Parathyroid adenoma (tissue), 2 donors: ENCODE measurements at regions not wholly inside any gene's neighbourhood (a gene's known extent, or its start where the extent isn't known, plus 50 kb on each side); places are given as distances from the start of the nearest gene placed in this dataset.

Source experiments
- H2AFZ ChIP-seq: fragments of 300-600 bp; sonication (generic); one replicate; pipeline ENCODE4 v1.7.0; 2017; ENCODE audit warnings: antibody characterized with exemption, mild to moderate bottlenecking
- H3K27ac ChIP-seq: fragments of 300-600 bp; sonication (generic); one replicate; pipeline ENCODE4 v1.7.0; 2017
- H3K27me3 ChIP-seq: fragments of 300-600 bp; sonication (generic); one replicate; pipeline ENCODE4 v1.7.0; 2017; ENCODE audit warnings: low read length; ENCODE audit not compliant: control insufficient read depth, insufficient read depth
- H3K36me3 ChIP-seq: fragments of 300-600 bp; sonication (generic); one replicate; pipeline ENCODE4 v1.7.0; 2017; ENCODE audit warnings: low read length; ENCODE audit not compliant: control insufficient read depth, insufficient read depth
- H3K4me1 ChIP-seq: fragments of 300-600 bp; sonication (generic); one replicate; pipeline ENCODE4 v1.7.0; 2017; ENCODE audit warnings: control low read depth
- H3K4me2 ChIP-seq: fragments of 300-600 bp; sonication (generic); one replicate; pipeline ENCODE4 v1.7.0; 2017; ENCODE audit warnings: low read length
- H3K4me3 ChIP-seq: fragments of 300-600 bp; sonication (generic); one replicate; pipeline ENCODE4 v1.7.0; 2017; ENCODE audit warnings: low read depth, low read length
- H3K79me2 ChIP-seq: fragments of 300-600 bp; sonication (generic); one replicate; pipeline ENCODE4 v1.7.0; 2017; ENCODE audit warnings: control low read depth
- H3K9ac ChIP-seq: fragments of 300-600 bp; sonication (generic); one replicate; pipeline ENCODE4 v1.7.0; 2017; ENCODE audit warnings: mild to moderate bottlenecking
- H3K9me3 ChIP-seq: fragments of 300-600 bp; sonication (generic); one replicate; pipeline ENCODE4 v1.7.0; 2017; ENCODE audit warnings: low read length; ENCODE audit not compliant: control insufficient read depth
- TF ChIP-seq, protein P1 (sequence below): fragments of 300-600 bp; sonication (generic); IDR thresholded peaks from one replicate; pipeline ENCODE4 v1.7.0; 2017; ENCODE audit warnings: antibody characterized with exemption, mild to moderate bottlenecking
- donor health status: primary hyperparathyroidism.

DNA sequence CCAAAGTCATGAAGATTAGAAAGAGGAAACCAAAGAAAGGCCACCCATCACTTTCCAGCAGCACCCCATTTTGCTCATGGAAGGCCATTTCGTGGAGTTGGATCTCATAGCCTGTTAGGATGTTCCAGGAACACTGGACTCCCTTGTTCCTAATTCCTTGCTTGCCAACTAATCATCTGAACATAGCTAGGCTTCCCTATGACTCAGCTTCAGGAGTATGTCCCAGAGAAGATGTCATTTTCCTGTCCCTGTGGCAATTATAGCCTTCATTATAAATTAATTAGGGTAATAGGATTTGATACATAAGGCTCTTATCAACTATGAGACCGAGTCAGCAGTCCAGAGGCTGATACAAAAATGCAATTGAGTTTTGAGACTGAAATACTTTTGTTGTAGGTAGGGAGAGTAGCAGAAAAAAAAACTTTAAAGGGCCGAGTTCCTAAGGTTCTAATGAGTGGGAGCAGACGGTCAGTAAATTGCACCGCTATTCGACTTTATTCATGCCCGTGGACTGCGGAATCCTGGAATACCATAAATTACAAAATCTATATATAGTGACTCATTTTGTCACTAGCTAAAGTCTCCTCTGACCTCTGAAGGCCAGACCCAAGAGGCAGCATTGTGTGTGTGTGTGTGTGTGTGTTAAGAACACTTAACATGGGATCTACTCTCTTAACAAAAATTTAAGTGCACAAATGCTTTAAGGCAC, 311.8 kb downstream of the FBXO15 start:
- Histone ChIP-seq H3K4me2 (no peak overlapping the region), H3K27me3 (no peaks in the 10 kb centered on the region), H2AFZ (no peak overlapping the region), H3K27ac (no peak overlapping the region), H3K79me2 (no peaks in the 10 kb centered on the region), H3K4me1 (no peaks in the 10 kb centered on the region), H3K9ac (no peak overlapping the region), H3K4me3 (no peak overlapping the region), H3K9me3 (no peaks in the 10 kb centered on the region), H3K36me3 (no peaks in the 10 kb centered on the region)
- TF ChIP-seq, protein P1, sequence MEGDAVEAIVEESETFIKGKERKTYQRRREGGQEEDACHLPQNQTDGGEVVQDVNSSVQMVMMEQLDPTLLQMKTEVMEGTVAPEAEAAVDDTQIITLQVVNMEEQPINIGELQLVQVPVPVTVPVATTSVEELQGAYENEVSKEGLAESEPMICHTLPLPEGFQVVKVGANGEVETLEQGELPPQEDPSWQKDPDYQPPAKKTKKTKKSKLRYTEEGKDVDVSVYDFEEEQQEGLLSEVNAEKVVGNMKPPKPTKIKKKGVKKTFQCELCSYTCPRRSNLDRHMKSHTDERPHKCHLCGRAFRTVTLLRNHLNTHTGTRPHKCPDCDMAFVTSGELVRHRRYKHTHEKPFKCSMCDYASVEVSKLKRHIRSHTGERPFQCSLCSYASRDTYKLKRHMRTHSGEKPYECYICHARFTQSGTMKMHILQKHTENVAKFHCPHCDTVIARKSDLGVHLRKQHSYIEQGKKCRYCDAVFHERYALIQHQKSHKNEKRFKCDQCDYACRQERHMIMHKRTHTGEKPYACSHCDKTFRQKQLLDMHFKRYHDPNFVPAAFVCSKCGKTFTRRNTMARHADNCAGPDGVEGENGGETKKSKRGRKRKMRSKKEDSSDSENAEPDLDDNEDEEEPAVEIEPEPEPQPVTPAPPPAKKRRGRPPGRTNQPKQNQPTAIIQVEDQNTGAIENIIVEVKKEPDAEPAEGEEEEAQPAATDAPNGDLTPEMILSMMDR, result no peak

DNA sequence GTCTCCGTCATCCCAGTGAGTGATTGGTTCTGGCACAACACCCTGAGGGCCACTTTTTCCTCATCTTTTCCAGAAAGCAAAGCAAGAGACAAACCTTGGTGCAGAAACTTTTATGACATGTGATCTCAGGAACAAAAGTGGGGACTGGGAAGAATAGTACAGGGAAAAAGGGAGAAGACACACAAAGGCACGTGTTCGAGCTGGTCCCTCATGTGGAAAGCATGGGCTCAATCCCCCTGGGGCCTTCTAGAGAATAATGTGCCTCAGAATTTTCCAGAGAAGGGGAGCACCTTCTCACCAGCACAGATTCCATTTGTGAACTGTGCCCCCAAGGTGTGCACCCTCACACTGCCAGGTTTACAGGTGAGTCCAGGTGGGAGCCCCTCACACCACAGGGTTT, 312.6 kb downstream of the FBXO15 start:
- no peak overlapping the region for H2AFZ ChIP-seq
- no peak overlapping the region for H3K9ac ChIP-seq
- H3K36me3 ChIP-seq, result no peaks in the 10 kb centered on the region
- no peak overlapping the region for H3K27ac ChIP-seq
- no peaks in the 10 kb centered on the region for H3K79me2 ChIP-seq
- no peaks in the 10 kb centered on the region for H3K4me1 ChIP-seq
- no peak overlapping the region for H3K4me3 ChIP-seq
- no peaks in the 10 kb centered on the region for H3K9me3 ChIP-seq
- no peak overlapping the region for H3K4me2 ChIP-seq
- TF ChIP-seq, protein P1, result no peak
- no peaks in the 10 kb centered on the region for H3K27me3 ChIP-seq

DNA sequence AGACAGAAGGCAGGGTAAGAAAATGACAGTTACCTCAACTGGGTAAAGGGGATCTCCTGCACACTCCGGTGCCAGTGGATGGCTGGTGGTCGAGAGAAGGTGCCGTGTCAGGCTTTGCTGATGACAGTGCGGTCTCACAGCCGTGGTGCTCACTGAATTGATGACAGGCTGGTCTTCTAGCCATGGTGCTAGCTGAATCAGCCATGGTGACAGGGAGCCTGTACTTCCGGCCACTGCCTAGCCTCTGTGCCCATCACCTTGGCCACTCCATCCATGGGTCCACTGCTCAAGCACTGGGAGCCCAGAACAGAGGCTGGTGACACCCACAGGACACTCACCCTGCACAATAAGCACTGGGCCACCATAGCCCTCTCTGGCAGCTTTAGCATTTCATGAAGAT, 315.9 kb downstream of the FBXO15 start:
- no peak overlapping the region for H3K9ac ChIP-seq
- H3K4me1 ChIP-seq, result no peaks in the 10 kb centered on the region
- no peaks in the 10 kb centered on the region for H3K36me3 ChIP-seq
- no peaks in the 10 kb centered on the region for H3K79me2 ChIP-seq
- H3K9me3 ChIP-seq, result no peaks in the 10 kb centered on the region
- no peaks in the 10 kb centered on the region for H3K27me3 ChIP-seq
- H2AFZ ChIP-seq, result no peak overlapping the region
- TF ChIP-seq, protein P1, result no peak
- no peak overlapping the region for H3K4me2 ChIP-seq
- no peak overlapping the region for H3K4me3 ChIP-seq
- H3K27ac ChIP-seq, result no peak overlapping the region

DNA sequence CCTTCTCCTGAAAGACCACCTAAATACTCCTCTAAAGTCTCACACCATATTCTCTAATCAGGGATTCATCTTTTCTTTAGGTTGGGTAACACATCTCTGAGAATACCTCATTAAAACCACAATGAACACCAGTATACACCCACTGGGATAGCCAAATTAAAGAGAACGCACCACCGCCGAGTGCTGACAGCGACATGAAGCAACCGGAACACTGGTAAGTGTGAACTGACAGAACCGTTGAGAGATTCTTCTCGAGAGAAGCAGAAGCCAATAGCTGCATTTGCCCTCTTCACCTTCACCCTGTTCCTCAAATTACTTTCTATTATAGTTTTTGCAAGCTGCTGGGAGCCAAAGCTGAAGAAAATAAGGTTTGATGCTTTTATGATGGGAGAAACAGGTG, 318.5 kb downstream of the FBXO15 start:
- H3K4me1 ChIP-seq, result no peaks in the 10 kb centered on the region
- no peaks in the 10 kb centered on the region for H3K27me3 ChIP-seq
- no peaks in the 10 kb centered on the region for H3K9me3 ChIP-seq
- H3K27ac ChIP-seq, result no peak overlapping the region
- no peak overlapping the region for H3K4me3 ChIP-seq
- no peak overlapping the region for H3K9ac ChIP-seq
- TF ChIP-seq, protein P1, result no peak
- no peaks in the 10 kb centered on the region for H3K79me2 ChIP-seq
- H2AFZ ChIP-seq, result no peak overlapping the region
- H3K4me2 ChIP-seq, result no peak overlapping the region
- H3K36me3 ChIP-seq, result no peaks in the 10 kb centered on the region

DNA sequence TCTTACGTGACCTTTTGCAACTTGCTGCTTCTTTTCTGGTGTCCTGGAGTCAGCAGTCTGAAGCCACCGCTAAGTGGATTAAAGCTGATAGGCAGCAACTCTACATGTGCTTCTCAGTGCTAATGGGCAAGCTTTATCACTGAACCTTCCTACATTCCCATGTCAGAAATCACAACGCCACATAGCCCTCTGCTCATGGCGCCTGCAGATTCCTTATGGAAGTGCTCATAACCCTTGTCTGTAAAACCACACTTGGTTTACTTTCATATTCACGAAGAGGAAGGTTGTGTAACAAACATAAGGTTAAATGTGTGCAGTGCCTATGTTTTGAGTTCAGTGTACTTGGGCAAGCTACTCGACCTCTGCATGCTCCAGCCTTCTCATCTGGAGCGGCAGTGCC, 319.8 kb downstream of the FBXO15 start:
- Histone ChIP-seq H3K4me1 (no peaks in the 10 kb centered on the region), H3K27me3 (no peaks in the 10 kb centered on the region), H3K27ac (no peak overlapping the region), H3K79me2 (no peaks in the 10 kb centered on the region), H2AFZ (no peak overlapping the region), H3K9me3 (no peaks in the 10 kb centered on the region), H3K4me2 (peak overlapping the region; percentile 11), H3K36me3 (no peaks in the 10 kb centered on the region), H3K4me3 (no peak overlapping the region), H3K9ac (no peak overlapping the region)
- TF ChIP-seq, protein P1, result no peak
